Breast epithelium (tissue), 4 donors: ENCODE measurements at regions not wholly inside any gene's neighbourhood (a gene's known extent, or its start where the extent isn't known, plus 50 kb on each side); places are given as distances from the start of the nearest gene placed in this dataset.
"Not testable (repeated sequence)": the region's sequence is repeated elsewhere in the genome, so short reads cannot be mapped to it uniquely, and the experiment has no call there.

ENCODE experiments used
- DNase-seq, 2 donors: peaks; one replicate each; pipeline ENCODE4 v3.0.0-alpha.2; 2019; ENCODE audit warnings: low spot score in 2 of 2
- H3K27ac ChIP-seq, 2 donors: fragments of 200-600 bp; sonication (generic) in 1 of 2; one replicate each; pipeline ENCODE4 v1.5.1; 2016 to 2019; ENCODE audit warnings: mild to moderate bottlenecking in 1 of 2
- H3K27me3 ChIP-seq, 2 donors: fragments of 200-600 bp; sonication (generic) in 1 of 2; one replicate each; pipeline versions ENCODE4 v1.5.1 to v1.6.0; 2017 to 2019; ENCODE audit warnings: control low read depth in 1 of 2, mild to moderate bottlenecking in 1 of 2
- H3K36me3 ChIP-seq: fragments of 200-600 bp; one replicate; pipeline ENCODE4 v1.5.1; 2019
- H3K4me1 ChIP-seq, 2 donors: fragments of 200-600 bp; sonication (generic); one replicate each; pipeline ENCODE4 v1.5.1; 2016 to 2019; ENCODE audit warnings: control low read depth in 1 of 2
- H3K4me3 ChIP-seq, 3 donors: fragments of 200-600 bp; sonication (generic); 1 replicate in 2 of 3; 2 replicates in 1 of 3; pipeline ENCODE4 v1.5.1; 2016 to 2019; ENCODE audit warnings: mild to moderate bottlenecking in 3 of 3, moderate library complexity in 2 of 3
- H3K9me3 ChIP-seq, 2 donors: fragments of 200-600 bp; sonication (generic) in 1 of 2; one replicate each; pipeline ENCODE4 v1.5.1; 2016 to 2019; ENCODE audit warnings: control low read depth in 1 of 2
- CTCF ChIP-seq, 3 donors: fragments of 450-650 bp; IDR thresholded peaks; one replicate each; pipeline ENCODE4 v1.5.1; 2016 to 2017; ENCODE audit warnings: antibody characterized with exemption in 3 of 3, mild to moderate bottlenecking in 3 of 3, moderate library complexity in 3 of 3
- POLR2A ChIP-seq: fragments of 450-650 bp; IDR thresholded peaks from one replicate; pipeline ENCODE4 v1.6.1; 2016; ENCODE audit warnings: antibody characterized with exemption, mild to moderate bottlenecking, moderate library complexity
- POLR2AphosphoS5 ChIP-seq, 3 donors: sonication (generic); formaldehyde crosslinking; IDR thresholded peaks; one replicate each; pipeline ENCODE4 v1.6.1; 2017; ENCODE audit warnings: antibody characterized with exemption in 3 of 3
- intact Hi-C: fragments of 100-400 bp; cut with DNase I; formaldehyde crosslinking; loops from one replicate; pipeline ENCODE4 v1.15.1; 2023; ENCODE audit warnings: low total_unique reads

- no peak for DNase-seq
- no peak overlapping the region for H3K4me3 ChIP-seq
- H3K36me3 ChIP-seq: no peaks in the 10 kb centered on the region
- H3K27ac ChIP-seq: no peak overlapping the region
- H3K4me1 ChIP-seq: no peaks in the 10 kb centered on the region
- no peaks in the 10 kb centered on the region for H3K27me3 ChIP-seq
- no peak for TF ChIP-seq CTCF (IDR thresholded peaks at IDR 0.05)
- no peak for TF ChIP-seq POLR2AphosphoS5 (IDR thresholded peaks at IDR 0.05)
- no peak for TF ChIP-seq POLR2A
- no peaks in the 10 kb centered on the region for H3K9me3 ChIP-seq
- intact Hi-C loops: no loop called here
Measured at GRCh38 chr4:181846934-181847333, 396.3 kb upstream of the TENM3 start.

GRCh38 chr4:181848357-181848756 lies 394.8 kb upstream of the TENM3 start:
- TF ChIP-seq POLR2AphosphoS5 (IDR thresholded peaks at IDR 0.05) (no peak), POLR2A (no peak), CTCF (IDR thresholded peaks at IDR 0.05) (no peak)
- intact Hi-C loops: no loop called here

GRCh38 chr4:181849472-181849871 lies 393.7 kb upstream of the TENM3 start:
- no peak overlapping the region for H3K27ac ChIP-seq
- intact Hi-C loops: no loop called here
- no peaks in the 10 kb centered on the region for H3K4me1 ChIP-seq
- no peak overlapping the region for H3K4me3 ChIP-seq
- H3K36me3 ChIP-seq: no peaks in the 10 kb centered on the region
- H3K9me3 ChIP-seq: no peaks in the 10 kb centered on the region
- no peak for TF ChIP-seq POLR2A
- no peak for TF ChIP-seq CTCF (IDR thresholded peaks at IDR 0.05)
- no peak for TF ChIP-seq POLR2AphosphoS5 (IDR thresholded peaks at IDR 0.05)
- DNase-seq: no peak
- H3K27me3 ChIP-seq: no peaks in the 10 kb centered on the region

More at GRCh38 chr4:181848357-181848756, 394.8 kb upstream of the TENM3 start:
- Histone ChIP-seq H3K9me3 (no peaks in the 10 kb centered on the region), H3K4me1 (no peaks in the 10 kb centered on the region), H3K27me3 (no peaks in the 10 kb centered on the region), H3K27ac (no peak overlapping the region), H3K4me3 (no peak overlapping the region), H3K36me3 (no peaks in the 10 kb centered on the region)
- DNase-seq: no peak

DNA sequence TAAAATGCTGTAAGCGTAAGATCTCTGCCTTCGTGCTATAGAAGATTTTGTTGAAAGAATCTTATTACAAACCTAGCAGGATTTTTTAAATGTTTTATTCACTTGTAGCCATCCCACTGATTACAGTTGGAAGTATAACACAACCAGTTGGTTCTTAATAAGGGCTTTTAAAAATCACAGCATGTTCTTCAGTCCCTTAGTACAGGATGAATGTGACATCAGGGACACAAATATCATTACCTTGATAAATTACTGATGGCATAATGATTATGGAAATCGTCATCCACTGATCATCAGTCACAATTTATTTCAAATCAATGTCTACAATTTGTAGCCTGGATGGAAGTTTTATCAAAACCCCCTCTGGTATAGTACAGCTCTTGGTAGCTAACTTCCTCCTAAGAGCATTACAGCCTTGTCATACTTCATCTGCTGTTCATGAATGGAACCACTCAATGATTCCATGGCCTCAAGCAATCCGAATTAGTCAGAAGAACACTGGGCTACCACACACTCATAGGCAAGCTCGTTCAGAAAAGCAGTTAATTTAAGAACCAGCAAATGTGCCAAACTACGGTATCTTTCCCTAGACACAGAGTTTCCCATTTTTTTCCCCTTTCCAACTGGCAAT lies 389.2 kb upstream of the TENM3 start:
- TF ChIP-seq CTCF (IDR thresholded peaks at IDR 0.05) (no peak), POLR2A (no peak), POLR2AphosphoS5 (IDR thresholded peaks at IDR 0.05) (no peak)
- intact Hi-C loops: no loop called here
- Histone ChIP-seq H3K27me3 (no peaks in the 10 kb centered on the region), H3K4me1 (no peaks in the 10 kb centered on the region), H3K4me3 (no peak overlapping the region), H3K27ac (no peak overlapping the region), H3K36me3 (no peaks in the 10 kb centered on the region), H3K9me3 (no peaks in the 10 kb centered on the region)
- DNase-seq: no peak

GRCh38 chr4:181855307-181855706 lies 387.9 kb upstream of the TENM3 start:
- no peak for DNase-seq
- Histone ChIP-seq H3K4me1 (no peaks in the 10 kb centered on the region), H3K27me3 (no peaks in the 10 kb centered on the region), H3K27ac (no peak overlapping the region), H3K4me3 (no peak overlapping the region), H3K9me3 (no peaks in the 10 kb centered on the region), H3K36me3 (no peaks in the 10 kb centered on the region)
- intact Hi-C loops: no loop called here
- TF ChIP-seq CTCF (IDR thresholded peaks at IDR 0.05): no peak
- no peak for TF ChIP-seq POLR2AphosphoS5 (IDR thresholded peaks at IDR 0.05)
- no peak for TF ChIP-seq POLR2A

- DNase-seq, H3K9me3 ChIP-seq, intact Hi-C loops, H3K4me1 ChIP-seq, H3K27me3 ChIP-seq, H3K4me3 ChIP-seq, H3K36me3 ChIP-seq, H3K27ac ChIP-seq: not testable (repeated sequence)
Measured at GRCh38 chr4:181857471-181857870, 385.7 kb upstream of the TENM3 start.
